ENCODE measurements at regions not wholly inside any gene's neighbourhood (a gene's known extent, or its start where the extent isn't known, plus 50 kb on each side); places are given as distances from the start of the nearest gene placed in this dataset.

DNA sequence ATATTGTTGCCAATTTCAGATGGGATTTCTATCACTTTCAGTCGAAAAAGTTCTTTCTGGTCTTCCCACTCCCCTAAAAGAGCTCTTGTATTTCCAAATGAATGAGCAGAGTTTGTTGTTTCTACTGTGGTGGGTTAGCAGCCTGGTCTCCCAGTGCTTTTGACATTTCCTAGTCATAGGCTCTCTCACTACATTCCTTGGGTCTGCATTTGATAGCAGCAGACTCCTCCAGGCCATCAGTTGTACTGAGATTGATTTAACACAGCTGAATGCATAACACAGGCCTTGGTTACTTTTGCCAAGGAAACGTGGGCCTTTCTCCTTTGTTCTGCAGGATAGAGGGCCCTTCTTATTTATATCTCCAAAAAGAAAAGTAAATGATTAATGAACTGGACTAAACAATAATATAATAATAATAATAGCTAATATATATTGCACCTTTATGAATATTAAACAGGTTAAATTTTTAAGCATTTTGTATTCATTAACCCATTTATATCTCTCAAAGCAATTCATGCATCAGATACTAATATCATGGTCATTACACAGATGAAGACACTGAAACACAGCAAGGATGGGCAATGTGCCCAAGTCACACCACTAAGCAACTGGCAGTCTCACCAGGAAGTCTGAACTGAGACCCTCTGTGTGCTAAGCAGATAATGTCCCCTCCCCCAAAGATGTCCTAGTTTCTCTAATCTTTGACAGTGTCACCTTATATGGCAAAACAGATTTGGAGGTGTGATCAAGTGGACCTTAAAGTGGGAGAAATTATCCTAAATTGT is 1579.2 kb downstream of the AACS start:
- no peak for DNase-seq (ENCODE audit: low read depth)

DNA sequence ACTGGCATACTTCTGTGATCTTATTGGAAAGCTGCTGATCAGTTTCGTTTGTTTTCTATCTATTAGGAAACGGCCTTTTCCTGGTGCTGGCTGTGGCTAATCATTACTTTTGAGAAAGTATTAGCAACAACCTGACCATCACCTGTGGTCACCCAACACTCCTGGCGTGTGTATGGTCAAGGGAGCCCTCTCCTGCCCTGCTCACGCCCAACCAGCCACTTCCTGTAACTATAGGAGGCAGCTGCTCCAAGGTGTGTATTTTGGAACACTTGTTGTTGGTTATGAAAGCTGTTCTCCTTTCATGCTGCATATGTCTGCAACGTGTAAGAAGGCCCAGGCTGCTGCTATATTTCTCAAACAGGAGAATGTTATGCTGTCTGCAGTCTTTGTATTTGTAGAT is 1582.8 kb downstream of the AACS start:
- no peak for DNase-seq (ENCODE audit: low read depth)

DNA sequence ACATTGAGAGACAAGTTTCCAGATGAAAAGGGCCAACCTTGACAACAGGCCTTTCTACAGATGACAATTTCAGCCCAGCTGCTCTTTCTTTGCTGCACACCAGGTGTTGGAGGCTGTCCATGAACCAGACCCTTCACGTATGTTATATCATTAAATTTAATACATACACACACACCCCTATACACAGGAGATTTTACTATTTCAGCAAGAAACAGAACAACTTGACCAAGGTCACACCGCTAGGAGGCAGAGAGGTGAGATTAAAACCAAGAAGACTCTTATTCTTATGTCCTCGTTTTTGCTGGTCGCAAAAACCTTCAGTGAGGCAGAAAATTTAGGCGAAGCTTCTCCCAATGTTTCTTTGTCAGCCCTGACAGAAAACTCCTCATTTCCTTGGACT is 1585.9 kb downstream of the AACS start:
- no peak for DNase-seq (ENCODE audit: low read depth)

DNA sequence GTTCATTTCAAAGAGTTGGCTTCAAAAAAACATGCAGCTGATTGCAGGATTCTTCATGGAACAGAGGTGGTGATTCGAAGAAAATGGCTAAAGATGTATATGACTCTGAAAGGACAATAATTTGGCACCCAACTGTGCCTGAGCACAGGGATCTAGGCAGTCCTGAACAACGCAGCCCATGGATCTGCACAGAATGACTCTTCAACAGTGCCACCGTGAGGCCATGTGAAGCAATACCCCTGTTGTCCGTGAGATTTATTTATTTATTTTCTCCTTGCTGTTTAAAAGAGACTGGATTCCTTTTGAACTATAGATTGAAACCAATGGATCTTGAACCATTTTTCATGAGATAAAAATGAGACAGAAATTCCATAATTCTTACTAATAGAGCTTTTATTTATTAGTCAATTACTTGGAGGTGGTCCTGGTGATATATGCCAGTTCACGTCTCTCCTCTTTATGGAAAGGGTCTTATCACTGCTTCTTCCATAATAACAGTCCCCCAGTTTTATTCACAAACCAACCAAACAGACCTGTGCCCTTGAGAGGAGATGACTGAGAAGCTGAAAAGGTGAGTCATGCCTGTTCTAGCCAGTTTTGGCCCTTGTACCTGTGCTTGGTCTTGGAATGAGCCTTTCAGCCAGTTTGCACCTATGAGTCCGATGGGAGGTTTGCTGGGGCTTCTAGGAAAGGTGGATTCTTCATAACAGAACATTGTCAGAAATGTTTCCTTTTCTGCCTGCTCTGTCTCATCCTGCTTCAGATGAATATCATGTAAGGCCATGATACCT is 1598.3 kb downstream of the AACS start:
- DNase-seq (ENCODE audit: low read depth) = peak; percentile 29

DNA sequence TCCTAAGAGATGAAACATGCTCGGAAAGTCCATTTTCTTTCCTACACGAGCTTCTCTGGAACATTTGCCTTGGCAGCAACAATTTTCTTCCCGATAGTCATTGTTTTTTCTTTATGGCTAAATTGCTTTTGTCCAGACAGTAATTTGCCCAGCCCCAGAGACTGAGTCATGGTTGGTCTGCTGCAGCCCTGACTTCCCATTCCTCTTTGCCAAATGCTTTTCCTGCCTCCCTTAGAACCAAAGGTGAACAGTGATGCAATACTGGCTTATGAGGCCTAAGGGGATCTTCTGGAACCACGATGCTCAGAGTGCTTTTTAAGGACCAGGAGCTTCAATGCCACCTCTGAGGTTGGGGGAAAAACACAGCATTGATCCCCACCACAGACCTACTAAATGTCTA is 1599.6 kb upstream of the TMEM132C start:
- peak; percentile 85 for DNase-seq (ENCODE audit: low read depth)

DNA sequence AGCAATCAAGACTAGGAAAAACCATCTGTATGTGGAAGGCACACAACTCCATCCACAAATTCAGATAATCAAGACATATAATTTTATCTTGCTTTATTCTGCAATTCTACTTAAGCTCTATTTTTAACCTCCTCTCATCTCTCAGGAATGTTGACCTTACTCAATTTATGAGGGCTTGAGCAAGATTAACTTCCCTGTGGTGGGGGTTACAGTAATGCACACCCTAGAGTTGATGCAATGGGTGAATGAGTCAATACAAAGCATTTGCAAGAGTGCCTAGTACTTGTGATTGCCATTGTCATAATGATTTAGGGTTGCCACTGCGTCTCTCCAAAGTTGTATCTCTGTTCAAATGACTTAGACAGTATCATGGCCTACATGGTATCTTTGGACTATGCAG is 1598.4 kb upstream of the TMEM132C start:
- peak; percentile 79 for DNase-seq (ENCODE audit: low read depth)

DNA sequence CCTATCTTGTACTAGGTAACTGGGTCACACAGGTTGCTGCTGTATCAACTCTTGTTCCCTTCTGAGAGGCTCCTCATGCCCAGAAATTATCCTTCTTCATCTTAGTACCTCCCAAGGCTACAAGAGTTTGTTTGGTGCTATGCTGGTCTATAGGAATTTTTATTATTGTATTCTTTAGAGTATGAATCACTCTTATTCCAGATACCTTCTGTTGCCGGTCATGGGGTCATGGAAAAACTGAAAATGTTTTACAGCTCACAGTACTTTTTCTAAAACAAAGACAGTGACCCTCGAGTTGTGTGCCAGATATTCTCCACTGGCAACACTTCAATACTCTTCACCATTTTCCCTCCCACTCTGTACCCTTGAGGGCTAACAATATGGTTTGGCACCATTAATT is 1598.0 kb upstream of the TMEM132C start:
- peak; percentile 32 for DNase-seq (ENCODE audit: low read depth)

DNA sequence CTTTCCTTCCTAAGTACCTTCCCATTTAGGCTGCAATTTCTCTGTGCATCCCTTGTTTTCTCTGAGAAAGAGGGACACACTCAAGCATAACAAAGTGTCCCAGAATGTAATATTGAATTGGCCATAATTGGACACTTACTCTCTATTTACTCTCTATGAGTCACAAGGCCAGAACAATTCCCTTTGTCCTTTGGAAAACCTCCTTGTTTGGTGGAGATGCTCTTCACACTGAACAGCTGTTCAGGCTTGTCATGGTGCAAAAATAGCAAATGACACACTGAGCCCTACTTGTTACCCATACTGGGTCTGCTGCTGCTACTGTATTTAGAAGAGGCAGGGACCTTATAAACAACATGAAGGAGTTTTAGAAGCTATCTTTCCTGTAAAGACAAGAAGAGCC is 1590.5 kb upstream of the TMEM132C start:
- peak; percentile 50 for DNase-seq (ENCODE audit: low read depth)

DNA sequence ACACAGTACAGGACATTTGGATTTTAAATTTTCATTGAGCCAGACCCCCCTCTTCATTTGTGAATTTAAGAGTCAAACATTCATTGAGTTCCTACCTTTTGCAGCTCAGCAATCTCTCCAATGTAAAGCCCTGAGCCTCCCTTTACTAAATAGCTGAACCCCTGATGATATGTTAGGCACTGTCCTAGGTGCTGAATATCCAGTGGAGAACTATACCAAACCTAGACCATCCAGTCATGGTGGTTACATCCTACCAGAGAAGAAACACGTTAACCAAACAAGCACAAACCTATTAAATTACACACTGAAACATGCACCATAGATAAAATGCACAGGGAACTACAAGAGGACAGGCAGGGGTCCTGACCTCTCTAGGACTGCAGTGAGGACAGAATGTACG is 1585.3 kb upstream of the TMEM132C start:
- DNase-seq (ENCODE audit: low read depth) = no peak

DNA sequence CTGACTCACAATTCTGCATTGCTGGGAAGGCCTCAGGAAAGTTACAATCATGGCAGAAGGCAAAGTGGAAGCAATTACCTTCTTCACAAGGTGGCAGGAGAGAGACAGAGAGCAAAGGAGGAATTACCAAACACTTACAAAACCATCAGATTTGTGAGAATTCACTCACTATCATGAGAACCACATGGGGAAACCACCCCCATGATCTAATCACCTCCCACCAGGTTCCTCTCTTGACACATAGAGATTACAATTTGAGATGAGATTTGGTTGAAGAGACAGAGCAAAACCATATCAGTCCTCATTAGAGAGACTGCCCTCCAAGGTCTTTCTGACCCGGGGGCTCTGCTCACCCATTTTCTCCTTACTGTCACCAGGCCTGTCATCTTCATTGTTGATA is 1582.3 kb upstream of the TMEM132C start:
- no peak for DNase-seq (ENCODE audit: low read depth)

DNA sequence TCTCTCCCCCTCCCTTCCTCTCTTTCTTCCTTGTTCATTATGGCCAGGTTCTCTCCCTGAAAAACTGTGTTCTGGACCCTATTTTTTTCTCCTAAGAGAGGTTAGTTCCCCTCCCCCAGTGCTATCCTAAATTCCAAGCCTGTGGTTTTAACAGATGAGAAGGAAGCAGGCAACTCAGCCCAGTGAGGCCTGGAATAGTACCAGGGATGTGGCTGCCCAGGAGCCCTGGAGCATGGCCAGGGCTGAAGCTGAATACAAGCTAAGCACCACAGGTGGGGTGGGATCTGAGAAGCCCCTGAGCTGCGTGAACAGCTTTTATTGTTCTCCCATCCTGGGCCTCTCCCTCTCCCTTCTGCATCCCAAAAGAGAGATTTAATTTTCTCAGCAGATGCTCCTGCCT is 1581.3 kb upstream of the TMEM132C start:
- DNase-seq (ENCODE audit: low read depth) = no peak

DNA sequence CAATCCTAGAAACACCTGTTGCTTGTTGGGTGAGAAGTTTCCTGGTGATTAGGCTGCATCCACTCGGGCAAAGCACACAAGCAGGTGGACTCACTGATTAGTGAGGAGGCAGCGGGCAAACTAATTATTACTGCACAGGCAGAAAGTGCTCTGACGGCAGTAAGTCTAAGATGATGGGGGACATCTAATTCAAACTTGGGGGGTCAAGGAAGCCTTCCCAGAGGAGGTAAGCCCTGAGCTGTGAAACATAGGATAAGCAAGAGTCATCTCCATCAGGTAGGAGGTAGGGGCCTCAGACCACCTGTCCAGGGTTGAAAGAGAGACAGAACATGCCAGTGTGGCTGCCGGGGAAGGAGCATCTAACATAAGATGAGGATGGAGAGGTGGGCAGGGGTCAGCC is 1578.4 kb upstream of the TMEM132C start:
- DNase-seq (ENCODE audit: low read depth) = no peak

DNA sequence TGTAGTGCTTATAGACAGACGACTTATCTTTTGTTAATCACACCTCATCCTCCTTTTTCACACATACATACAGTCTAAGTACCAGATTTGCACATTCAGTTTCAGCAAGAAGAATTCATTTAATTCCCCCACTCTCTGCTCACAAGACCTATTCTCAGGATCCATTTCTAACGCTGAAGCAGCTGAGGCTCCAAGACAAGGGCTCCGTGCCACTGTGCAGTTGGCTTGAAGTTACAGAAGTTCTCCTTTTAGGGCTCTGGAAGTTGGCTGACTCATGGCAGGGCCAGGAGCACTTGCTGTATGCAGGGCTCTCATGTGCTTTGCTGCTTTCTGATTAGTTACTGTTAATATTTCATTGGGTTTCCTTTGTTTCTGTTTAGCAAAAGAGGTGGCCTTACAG is 1566.9 kb upstream of the TMEM132C start:
- peak; percentile 1 for DNase-seq (ENCODE audit: low read depth)

DNA sequence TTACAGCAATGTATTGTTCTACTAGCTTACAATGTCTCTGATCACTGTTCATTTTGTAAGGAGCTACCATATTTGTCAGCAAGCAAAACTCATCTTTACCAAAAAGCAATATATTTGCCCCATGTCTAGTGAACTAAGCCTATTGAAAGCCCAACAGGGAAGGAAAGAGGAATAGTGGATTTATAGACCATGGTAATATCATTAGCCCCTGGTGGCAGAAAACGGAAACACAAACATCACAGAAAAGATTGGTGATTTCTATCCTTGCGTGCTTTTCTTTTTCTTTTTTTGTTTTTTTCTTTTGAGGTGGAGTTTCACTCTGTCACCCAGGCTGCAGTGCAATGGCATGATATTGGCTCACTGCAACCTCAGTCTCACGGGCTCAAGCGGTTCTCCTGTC is 1562.4 kb upstream of the TMEM132C start:
- no peak for DNase-seq (ENCODE audit: low read depth)

DNA sequence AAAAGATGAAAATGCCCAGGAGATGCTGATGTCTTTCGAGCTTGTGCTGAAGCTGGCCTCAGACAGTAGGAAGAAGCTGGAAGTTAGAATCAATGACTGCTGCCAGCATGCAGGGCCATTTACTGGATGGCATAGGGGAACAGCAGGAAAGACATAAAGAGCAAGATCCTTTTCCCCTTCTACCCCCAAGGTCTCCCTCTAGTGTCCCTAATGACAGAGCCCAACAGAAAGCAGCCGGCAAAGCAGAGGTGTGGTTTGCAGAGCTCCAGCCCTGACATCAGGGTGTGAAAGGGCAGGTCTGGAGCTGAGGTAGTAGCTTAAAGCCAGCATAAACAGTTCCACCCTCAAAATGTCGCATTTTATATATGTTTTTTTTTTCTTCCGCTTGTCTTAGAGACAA is 1560.7 kb upstream of the TMEM132C start:
- no peak for DNase-seq (ENCODE audit: low read depth)

DNA sequence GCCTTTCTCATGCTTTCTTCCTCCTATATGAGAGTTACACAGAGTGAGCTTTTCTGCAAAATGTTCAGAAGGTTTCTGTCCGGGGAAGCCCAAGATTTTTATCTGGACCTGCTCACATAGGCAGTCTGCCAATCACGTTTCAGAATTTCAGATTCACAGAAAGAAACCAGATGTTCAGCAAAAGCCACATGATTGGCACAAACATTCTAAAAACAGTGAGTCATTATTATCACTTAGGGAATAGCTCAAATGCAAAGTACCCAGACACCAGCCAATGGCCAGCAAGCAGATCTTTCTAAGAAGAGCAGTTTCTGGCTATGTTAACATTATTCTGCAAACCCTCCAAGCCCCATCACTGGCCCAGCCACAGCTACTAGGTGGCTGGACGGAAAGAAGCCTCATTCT is 1558.5 kb upstream of the TMEM132C start:
- peak; percentile 28 for DNase-seq (ENCODE audit: low read depth)

DNA sequence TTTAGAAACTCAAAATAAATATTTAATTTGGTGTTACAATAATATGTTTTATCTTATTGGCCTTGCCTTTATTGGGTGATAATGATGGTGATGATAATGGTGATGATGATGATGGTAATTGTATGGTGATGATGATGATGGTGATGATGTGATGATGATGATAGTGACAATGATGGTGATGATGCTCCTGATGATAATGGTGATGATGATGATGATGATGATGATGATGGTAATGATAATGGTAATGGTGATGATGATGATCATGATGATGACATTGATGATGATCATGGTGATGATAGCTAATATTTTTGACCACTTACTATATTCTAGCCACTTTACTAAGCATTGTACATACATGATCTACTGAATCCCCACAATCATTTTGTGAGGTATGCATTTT is 1548.6 kb upstream of the TMEM132C start:
- no peak for DNase-seq (ENCODE audit: low read depth)

DNA sequence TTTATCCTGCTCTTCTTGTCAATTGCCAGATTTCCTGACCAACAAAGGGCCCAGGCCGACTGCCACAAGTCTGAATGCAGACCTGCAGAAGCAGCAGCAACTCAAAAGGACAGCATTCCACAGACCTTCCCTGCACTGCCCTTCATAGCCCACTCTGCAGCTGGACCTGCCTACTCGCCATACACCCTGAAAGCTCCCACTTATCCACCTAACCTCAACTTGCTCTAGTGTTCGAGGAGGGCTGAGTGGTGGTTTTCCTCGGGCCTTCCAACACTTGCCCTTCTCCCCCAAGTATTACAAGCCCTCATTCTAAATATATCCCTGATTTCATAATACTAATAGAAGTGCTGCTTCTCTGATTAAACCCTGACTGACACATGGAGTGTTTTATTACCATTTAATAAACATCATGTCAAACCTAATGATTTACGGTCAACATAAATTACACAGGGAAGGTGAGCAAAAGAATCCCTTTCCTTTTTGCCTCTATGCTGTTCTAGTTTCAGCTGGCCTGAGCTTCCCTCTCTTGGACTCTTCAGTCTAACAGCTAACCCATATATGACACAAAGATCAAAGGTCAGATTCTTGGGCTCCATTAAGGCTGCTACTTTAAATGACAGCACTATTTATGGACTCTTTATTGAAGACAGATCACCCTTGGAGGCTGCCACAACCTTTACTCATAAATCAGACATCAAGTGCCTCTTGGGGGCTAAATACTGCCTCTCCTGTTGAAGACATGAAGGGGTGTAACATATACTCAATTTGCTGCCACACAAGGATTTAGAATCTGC is 1546.9 kb upstream of the TMEM132C start:
- DNase-seq (ENCODE audit: low read depth) = no peak

DNA sequence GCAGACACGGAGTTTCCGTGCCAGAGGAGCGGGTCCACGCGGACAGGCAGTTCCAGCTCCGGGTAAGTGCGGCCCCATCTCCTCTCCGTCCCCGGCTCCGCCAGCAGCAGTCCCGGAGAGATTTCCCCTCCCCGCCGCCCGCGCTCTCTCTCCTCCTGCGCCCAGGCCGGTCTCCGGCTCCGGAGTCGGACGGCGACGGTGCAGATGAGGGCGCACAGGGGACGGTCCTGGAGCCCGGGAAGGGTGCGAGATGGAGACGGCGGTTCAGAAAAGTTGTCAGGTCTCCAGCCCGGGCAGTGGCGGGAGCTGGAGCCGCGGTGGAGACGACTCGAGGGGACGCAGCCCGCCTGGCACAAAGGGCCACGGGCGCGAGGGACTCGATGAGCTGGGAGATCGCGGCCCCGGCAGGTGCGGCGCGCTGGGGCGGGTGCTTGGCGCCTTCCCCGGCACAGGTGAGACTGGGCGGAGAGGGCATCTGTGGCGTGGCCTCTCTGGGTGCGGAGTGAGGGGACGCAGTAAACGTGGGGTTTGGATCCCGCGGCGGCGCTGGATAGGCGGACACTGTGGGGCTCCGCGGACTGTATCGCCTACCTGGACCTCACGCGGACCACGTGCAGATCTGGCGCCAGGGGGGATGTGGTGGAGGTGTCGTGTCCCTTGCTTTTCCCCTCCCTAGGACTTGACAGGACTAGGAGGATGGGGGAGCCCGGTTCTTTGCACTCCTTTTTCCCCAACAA is 1540.3 kb upstream of the TMEM132C start:
- no peak for DNase-seq (ENCODE audit: low read depth)

DNA sequence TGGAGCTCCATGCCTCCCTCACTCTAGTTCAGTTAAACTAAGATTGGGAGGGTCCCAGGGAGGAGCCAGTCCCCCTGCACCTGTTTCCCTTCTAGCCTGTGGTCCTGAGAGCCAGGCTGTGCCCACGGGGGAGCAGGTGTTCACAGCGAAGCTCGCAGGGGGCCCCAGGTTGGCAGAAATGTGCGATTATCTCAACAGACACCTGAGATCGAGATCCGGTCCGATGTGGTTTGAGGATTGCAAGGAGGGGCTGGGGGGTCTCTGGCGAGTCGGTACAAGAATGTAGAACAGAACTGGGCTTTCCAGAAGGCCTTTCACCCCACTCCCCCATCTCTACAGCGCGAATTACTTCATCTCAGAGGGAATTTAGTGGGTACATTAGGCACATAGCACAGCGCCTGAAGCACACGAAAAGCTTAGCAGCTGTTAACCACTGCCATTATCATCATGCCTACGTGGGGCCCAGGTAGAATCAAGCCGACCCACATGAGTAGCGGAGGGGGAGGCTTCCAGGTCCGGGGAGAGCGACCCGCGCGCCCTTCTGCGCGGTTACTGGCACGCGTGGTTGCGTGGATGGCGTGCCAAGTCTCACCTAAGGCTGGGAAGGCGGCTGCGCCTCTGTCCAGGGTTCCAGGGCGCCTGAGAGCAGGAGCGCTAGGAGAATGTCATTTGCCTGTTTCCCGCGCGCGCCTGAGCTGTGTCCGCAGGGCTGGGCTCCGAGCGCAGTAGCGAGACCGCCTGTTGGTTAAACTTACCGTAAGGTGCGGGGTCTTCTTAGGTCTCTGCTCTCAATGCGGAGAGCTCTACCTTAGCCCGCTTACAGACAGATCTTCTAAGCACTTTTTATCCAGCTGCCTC is 1539.5 kb upstream of the TMEM132C start:
- DNase-seq (ENCODE audit: low read depth) = no peak

Measured in HT1080 (cell line).